Neural progenitor cell (in vitro differentiated cells): ENCODE measurements at regions not wholly inside any gene's neighbourhood (a gene's known extent, or its start where the extent isn't known, plus 50 kb on each side); places are given as distances from the start of the nearest gene placed in this dataset.

Source experiments
- CTCF ChIP-seq: fragments of 200-600 bp; sonication (generic); IDR thresholded peaks from 2 replicates; pipeline ENCODE4 v1.5.1; 2017; ENCODE audit warnings: antibody characterized with exemption, mild to moderate bottlenecking
- EZH2 ChIP-seq: fragments of 200-600 bp; sonication (generic); IDR thresholded peaks from 2 replicates; pipeline ENCODE4 v1.6.1; 2017; ENCODE audit warnings: antibody characterized with exemption, mild to moderate bottlenecking, moderate library complexity
- EZH2phosphoT487 ChIP-seq: fragments of 200-600 bp; sonication (generic); IDR thresholded peaks from 2 replicates; pipeline ENCODE4 v1.6.1; 2017; ENCODE audit warnings: antibody characterized with exemption

DNA sequence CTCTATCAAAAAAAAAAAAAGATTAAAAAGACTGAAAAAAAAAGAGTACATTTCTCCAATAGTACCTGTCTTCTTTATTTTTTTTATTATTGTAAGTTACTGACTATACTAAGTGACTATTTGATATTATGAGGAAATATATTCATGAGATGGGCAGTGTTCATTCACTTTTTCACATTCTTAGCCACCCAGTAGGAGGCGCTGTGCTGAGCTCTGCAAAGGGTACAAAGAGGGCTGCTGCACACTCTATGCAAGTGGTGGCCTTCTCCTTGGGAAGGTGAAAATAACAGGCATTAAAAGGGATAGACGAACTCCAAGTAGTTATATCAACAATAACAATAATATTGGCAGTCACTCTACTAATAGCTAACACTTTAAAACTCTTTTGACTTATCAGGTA is 1034.9 kb upstream of the FANCL start:
- TF ChIP-seq CTCF (peak; percentile 75), EZH2 (no peak), EZH2phosphoT487 (no peak)
